IPS-18a (cell line): ENCODE measurements at regions not wholly inside any gene's neighbourhood (a gene's known extent, or its start where the extent isn't known, plus 50 kb on each side); places are given as distances from the start of the nearest gene placed in this dataset.

Experiments used
- H3K27ac ChIP-seq: one replicate; pipeline ENCODE4 v1.5.1; 2013; ENCODE audit warnings: low read length
- H3K27me3 ChIP-seq: one replicate; pipeline ENCODE4 v1.6.1; 2013; ENCODE audit warnings: mild to moderate bottlenecking, low read length; ENCODE audit not compliant: control insufficient read depth, insufficient read depth
- H3K36me3 ChIP-seq: one replicate; pipeline ENCODE4 v1.6.1; 2013; ENCODE audit warnings: low read depth, low read length; ENCODE audit not compliant: control insufficient read depth
- H3K4me1 ChIP-seq: one replicate; pipeline ENCODE4 v1.6.1; 2013; ENCODE audit warnings: low read depth, low read length; ENCODE audit not compliant: control insufficient read depth
- H3K4me3 ChIP-seq: one replicate; pipeline ENCODE4 v1.5.1; 2013; ENCODE audit warnings: low read length
- H3K9ac ChIP-seq: one replicate; pipeline ENCODE4 v1.6.1; 2013; ENCODE audit warnings: mild to moderate bottlenecking, low read length, moderate library complexity
- H3K9me3 ChIP-seq: one replicate; pipeline ENCODE4 v1.6.1; 2013; ENCODE audit warnings: low read depth, low read length; ENCODE audit not compliant: control insufficient read depth

DNA sequence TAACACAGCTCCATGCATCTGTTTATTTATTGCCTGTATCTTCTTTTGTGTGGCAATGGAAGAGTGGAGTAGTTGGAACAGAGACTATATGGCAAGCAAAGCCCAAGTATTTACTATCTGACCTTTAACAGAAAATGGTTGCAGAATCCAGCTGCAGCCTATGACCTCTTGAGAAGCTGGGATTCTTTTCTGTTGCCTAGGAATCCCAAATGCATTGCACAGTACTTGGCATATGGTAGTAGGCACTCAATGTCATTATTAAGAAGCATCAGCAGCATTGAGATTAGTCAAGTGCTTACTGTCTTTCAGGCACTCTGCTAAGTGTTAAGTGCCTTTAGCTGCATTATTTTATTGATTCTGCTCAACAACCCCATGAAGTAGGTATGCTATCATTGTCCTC is 331.6 kb downstream of the CCDC85A start:
- H3K4me1 ChIP-seq = no peaks in the 10 kb centered on the region
- H3K27me3 ChIP-seq = no peaks in the 10 kb centered on the region
- H3K4me3 ChIP-seq = no peak overlapping the region
- H3K9ac ChIP-seq = no peak overlapping the region
- no peak overlapping the region for H3K27ac ChIP-seq
- no peaks in the 10 kb centered on the region for H3K36me3 ChIP-seq
- H3K9me3 ChIP-seq = no peaks in the 10 kb centered on the region

DNA sequence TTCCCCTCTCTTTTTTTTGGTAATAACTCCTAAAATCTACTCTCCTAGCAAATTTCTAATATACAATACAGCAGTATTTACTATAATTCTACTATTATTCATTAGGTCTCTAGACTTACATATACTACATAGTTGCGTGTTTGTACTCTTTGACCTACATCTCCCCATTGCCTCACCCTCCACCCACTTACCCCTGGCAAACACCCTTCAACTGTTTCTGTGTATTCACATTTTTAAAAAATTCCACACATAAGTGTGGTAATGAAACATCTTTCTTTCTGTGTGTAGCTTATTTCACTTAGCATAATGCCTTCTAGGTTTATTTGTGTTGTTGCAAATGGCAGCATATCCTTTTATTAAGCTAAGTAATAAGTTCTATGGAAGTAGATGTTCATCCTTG is 336.0 kb downstream of the CCDC85A start:
- Histone ChIP-seq H3K27me3 (no peaks in the 10 kb centered on the region), H3K36me3 (no peaks in the 10 kb centered on the region), H3K4me3 (no peak overlapping the region), H3K27ac (no peak overlapping the region), H3K9me3 (no peaks in the 10 kb centered on the region), H3K9ac (no peak overlapping the region), H3K4me1 (no peaks in the 10 kb centered on the region)

DNA sequence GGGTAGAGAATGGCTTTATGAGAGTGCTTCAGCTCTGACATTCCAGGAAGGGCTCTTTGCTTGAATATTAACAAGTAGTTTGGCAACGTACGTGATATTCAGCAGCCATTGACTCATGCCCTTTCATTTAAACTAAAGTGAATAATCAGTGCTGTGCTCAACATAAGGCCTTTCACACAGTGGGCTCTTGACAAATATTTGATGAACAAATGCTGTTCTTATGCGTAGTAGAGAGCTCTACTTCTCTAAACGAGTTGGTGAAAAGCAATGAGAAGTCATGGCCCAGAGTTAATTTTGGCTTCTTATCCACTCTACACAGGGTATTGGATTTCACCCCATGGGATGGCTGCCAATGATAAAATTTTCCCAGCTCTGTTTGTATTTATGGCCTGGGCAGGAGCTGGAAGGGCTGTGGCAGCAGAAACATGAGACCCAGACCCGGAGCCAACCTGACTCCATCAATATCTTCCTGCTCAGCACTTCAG is 338.9 kb downstream of the CCDC85A start:
- no peaks in the 10 kb centered on the region for H3K9me3 ChIP-seq
- H3K4me3 ChIP-seq = no peak overlapping the region
- no peaks in the 10 kb centered on the region for H3K4me1 ChIP-seq
- H3K27me3 ChIP-seq = no peaks in the 10 kb centered on the region
- H3K27ac ChIP-seq = no peak overlapping the region
- no peak overlapping the region for H3K9ac ChIP-seq
- H3K36me3 ChIP-seq = no peaks in the 10 kb centered on the region

DNA sequence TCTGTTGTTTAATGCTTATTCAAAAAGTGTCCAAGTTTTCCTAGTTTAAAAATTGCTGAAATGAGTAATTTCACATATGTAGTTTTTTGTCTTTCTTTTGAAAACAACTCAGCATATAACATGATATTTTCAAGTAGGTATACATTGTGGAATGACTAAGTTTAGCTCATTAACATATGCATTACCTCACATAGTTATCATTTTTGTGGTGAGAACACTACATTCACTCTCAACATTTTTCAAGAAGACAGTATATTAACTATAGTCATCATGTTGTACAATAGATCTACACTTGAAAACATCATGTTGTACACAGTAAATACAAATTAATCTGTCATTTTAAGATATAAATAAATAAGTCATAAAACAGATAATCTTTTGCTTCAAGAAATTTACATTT is 340.0 kb downstream of the CCDC85A start:
- H3K27me3 ChIP-seq = no peaks in the 10 kb centered on the region
- no peaks in the 10 kb centered on the region for H3K9me3 ChIP-seq
- no peak overlapping the region for H3K4me3 ChIP-seq

DNA sequence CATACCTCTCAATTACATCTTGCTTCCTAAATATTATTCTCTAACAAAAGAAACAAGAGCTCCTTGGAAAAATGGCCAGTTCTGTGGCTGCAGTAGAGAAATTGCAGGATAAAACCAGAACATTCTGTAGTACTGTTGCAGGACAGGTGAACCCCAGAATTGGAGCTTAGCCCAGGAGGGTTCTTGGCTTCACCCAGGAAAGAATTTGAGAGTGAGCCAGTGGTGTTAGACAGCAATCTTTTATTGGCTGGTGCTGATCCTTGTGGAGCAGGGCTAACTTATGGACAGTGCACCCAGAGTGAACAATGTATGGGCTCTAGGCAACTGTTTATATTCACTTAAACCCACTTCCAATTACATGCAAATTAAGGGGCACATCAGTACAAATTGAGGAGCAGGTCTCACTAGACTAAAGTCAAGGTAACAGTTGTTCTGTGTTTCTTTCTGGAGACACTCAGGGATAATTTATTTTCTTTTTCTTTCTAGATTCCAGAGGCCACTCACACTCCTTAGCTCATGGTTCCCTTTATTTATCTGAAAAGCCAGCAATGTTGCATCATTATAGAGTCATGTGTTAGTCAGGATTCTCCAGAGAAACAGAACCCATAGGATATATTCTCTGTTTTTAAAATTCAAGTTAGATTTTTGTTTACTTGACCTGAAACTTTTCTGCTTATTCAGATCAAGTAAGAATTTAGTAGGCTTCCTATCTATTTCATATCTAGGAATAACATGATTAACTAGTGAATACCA is 348.1 kb downstream of the CCDC85A start:
- Histone ChIP-seq H3K4me1 (no peaks in the 10 kb centered on the region), H3K4me3 (no peak overlapping the region), H3K36me3 (no peaks in the 10 kb centered on the region), H3K27ac (no peak overlapping the region), H3K9ac (no peak overlapping the region), H3K9me3 (no peaks in the 10 kb centered on the region), H3K27me3 (no peaks in the 10 kb centered on the region)

More for the DNA sequence above, 340.0 kb downstream of the CCDC85A start:
- Histone ChIP-seq H3K4me1 (no peaks in the 10 kb centered on the region), H3K9ac (no peak overlapping the region), H3K36me3 (no peaks in the 10 kb centered on the region), H3K27ac (no peak overlapping the region)

GRCh38 chr2:56534321-56534720 is 350.5 kb downstream of the CCDC85A start:
- no peaks in the 10 kb centered on the region for H3K4me1 ChIP-seq

GRCh38 chr2:56537756-56538155 is 354.0 kb downstream of the CCDC85A start:
- no peaks in the 10 kb centered on the region for H3K4me1 ChIP-seq
- no peak overlapping the region for H3K27ac ChIP-seq

More at GRCh38 chr2:56534321-56534720, 350.5 kb downstream of the CCDC85A start:
- Histone ChIP-seq H3K36me3 (no peaks in the 10 kb centered on the region), H3K27ac (no peak overlapping the region), H3K4me3 (no peak overlapping the region), H3K9me3 (no peaks in the 10 kb centered on the region), H3K27me3 (no peaks in the 10 kb centered on the region), H3K9ac (no peak overlapping the region)

GRCh38 chr2:56539618-56540017 is 355.8 kb downstream of the CCDC85A start:
- Histone ChIP-seq H3K9ac (no peak overlapping the region), H3K9me3 (no peaks in the 10 kb centered on the region), H3K4me1 (no peaks in the 10 kb centered on the region), H3K27me3 (no peaks in the 10 kb centered on the region), H3K27ac (no peak overlapping the region), H3K36me3 (no peaks in the 10 kb centered on the region), H3K4me3 (no peak overlapping the region)

More at GRCh38 chr2:56537756-56538155, 354.0 kb downstream of the CCDC85A start:
- Histone ChIP-seq H3K9me3 (no peaks in the 10 kb centered on the region), H3K27me3 (no peaks in the 10 kb centered on the region), H3K9ac (no peak overlapping the region), H3K36me3 (no peaks in the 10 kb centered on the region), H3K4me3 (no peak overlapping the region)

GRCh38 chr2:56540467-56540866 is 356.7 kb downstream of the CCDC85A start:
- no peaks in the 10 kb centered on the region for H3K9me3 ChIP-seq
- no peaks in the 10 kb centered on the region for H3K27me3 ChIP-seq
- no peak overlapping the region for H3K27ac ChIP-seq
- H3K36me3 ChIP-seq = no peaks in the 10 kb centered on the region
- H3K4me3 ChIP-seq = no peak overlapping the region
- no peak overlapping the region for H3K9ac ChIP-seq
- H3K4me1 ChIP-seq = no peaks in the 10 kb centered on the region

DNA sequence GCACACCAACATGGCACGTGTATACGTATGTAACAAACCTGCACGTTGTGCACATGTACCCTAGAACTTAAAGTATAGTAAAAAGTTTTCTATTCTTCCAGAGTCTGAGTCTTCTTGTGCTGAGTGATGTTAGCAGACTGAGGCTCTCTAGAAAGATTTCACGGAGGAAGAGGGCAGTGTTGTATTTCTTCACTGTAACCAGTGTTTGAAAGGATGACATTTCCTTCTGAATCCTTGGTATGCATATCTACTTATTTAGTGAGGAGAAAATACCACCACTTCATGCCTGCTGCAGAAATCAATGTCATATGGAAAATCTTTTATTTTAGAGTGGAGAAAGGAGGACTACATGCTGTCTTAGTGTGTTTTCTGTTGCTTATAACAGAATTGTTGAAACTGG is 357.1 kb downstream of the CCDC85A start:
- Histone ChIP-seq H3K9me3 (no peaks in the 10 kb centered on the region), H3K27ac (no peak overlapping the region), H3K36me3 (no peaks in the 10 kb centered on the region), H3K27me3 (no peaks in the 10 kb centered on the region), H3K4me3 (no peak overlapping the region), H3K4me1 (no peaks in the 10 kb centered on the region), H3K9ac (no peak overlapping the region)

DNA sequence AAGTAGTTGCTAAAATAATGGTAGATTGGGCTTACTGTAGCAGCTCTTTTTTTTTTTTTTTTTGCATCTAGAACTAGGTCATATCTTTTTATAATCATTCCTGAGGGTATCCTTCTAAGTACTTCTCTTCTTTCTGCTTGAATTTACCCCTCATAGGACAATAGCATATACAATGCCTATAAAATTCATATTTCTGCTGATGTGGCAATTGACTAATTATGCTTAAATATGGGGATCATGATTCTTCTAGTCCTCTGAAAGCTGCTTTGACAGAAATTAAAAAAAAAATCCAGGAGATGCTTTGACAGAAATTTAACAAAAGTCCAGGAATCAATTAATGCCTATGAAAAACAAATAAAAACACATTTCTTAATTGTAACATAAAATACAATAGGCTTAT is 358.4 kb downstream of the CCDC85A start:
- H3K4me3 ChIP-seq = no peak overlapping the region
- H3K9me3 ChIP-seq = no peaks in the 10 kb centered on the region
- no peak overlapping the region for H3K27ac ChIP-seq
- no peaks in the 10 kb centered on the region for H3K27me3 ChIP-seq
- H3K9ac ChIP-seq = no peak overlapping the region
- no peaks in the 10 kb centered on the region for H3K36me3 ChIP-seq
- H3K4me1 ChIP-seq = no peaks in the 10 kb centered on the region

GRCh38 chr2:56565143-56565542 is 381.4 kb downstream of the CCDC85A start:
- H3K27ac ChIP-seq = no peak overlapping the region
- H3K9ac ChIP-seq = no peak overlapping the region
- no peaks in the 10 kb centered on the region for H3K36me3 ChIP-seq

More at GRCh38 chr2:56565143-56565542, 381.4 kb downstream of the CCDC85A start:
- no peak overlapping the region for H3K4me3 ChIP-seq
- H3K4me1 ChIP-seq = no peaks in the 10 kb centered on the region
- no peaks in the 10 kb centered on the region for H3K27me3 ChIP-seq
- H3K9me3 ChIP-seq = no peaks in the 10 kb centered on the region
